ENCODE measurements at regions not wholly inside any gene's neighbourhood (a gene's known extent, or its start where the extent isn't known, plus 50 kb on each side); places are given as distances from the start of the nearest gene placed in this dataset.

DNA sequence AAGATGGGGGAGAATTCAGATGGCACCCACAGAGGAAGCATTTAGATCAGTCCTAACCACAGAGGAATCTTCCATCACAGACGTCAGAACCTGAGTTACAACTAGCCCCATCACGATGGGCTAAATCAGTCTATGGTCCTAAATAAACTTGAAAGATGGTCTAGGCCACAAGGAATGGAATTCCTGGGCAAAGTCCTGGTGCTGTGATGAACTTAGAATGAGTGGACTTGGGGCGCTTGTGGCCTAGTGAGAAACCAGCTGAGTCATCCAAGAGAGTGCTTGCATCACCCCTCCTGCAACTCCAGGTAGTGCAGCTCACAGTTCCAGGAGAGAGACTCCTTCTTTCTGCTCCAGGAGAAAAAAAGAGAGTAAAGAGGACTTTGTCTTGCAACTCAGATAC, 722.9 kb upstream of the RGMB start:
- H3K36me3 ChIP-seq = no peaks in the 10 kb centered on the region
- no peak overlapping the region for H3K4me3 ChIP-seq
- DNase-seq = no peak
- no peaks in the 10 kb centered on the region for H3K27me3 ChIP-seq
- in situ Hi-C loops (cut with MboI; ENCODE audit: low sequenced_read_pairs in 4 of 4) = no loop called here
- H3K27ac ChIP-seq = no peak overlapping the region
- H3K4me1 ChIP-seq = no peaks in the 10 kb centered on the region
- ATAC-seq = no peak
- H3K9me3 ChIP-seq = no peaks in the 10 kb centered on the region
- TF ChIP-seq, protein P1, sequence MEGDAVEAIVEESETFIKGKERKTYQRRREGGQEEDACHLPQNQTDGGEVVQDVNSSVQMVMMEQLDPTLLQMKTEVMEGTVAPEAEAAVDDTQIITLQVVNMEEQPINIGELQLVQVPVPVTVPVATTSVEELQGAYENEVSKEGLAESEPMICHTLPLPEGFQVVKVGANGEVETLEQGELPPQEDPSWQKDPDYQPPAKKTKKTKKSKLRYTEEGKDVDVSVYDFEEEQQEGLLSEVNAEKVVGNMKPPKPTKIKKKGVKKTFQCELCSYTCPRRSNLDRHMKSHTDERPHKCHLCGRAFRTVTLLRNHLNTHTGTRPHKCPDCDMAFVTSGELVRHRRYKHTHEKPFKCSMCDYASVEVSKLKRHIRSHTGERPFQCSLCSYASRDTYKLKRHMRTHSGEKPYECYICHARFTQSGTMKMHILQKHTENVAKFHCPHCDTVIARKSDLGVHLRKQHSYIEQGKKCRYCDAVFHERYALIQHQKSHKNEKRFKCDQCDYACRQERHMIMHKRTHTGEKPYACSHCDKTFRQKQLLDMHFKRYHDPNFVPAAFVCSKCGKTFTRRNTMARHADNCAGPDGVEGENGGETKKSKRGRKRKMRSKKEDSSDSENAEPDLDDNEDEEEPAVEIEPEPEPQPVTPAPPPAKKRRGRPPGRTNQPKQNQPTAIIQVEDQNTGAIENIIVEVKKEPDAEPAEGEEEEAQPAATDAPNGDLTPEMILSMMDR (IDR thresholded peaks at IDR 0.05 in 4 of 5, conservative IDR thresholded peaks at IDR 0.05 in 1 of 5) = no peak
- TF ChIP-seq POLR2A (IDR thresholded peaks at IDR 0.05) = no peak
- intact Hi-C loops (cut with DNase I; ENCODE audit: low total_unique reads) = no loop called here

DNA sequence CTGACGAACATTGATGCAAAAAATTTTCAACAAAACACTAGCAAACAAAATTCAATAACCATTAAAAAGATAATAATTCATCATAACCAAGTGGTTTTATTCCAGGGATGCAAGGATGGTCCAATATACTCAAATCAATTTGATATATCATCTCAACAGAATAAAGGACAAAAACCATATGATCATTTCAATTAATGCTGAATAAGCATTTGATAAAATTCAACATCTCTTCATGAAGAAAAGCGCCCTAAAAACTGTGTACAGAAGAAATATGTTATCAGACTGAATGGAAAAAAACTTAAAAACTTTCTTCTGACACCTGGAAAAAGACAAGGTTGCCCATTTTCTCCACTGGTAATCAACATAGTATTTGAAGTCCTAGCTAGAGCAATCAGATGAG, 720.3 kb upstream of the RGMB start:
- Histone ChIP-seq H3K27me3 (no peaks in the 10 kb centered on the region), H3K4me1 (no peaks in the 10 kb centered on the region), H3K36me3 (no peaks in the 10 kb centered on the region), H3K4me3 (no peak overlapping the region), H3K27ac (no peak overlapping the region), H3K9me3 (no peaks in the 10 kb centered on the region)
- DNase-seq (no peak), ATAC-seq (no peak)
- in situ Hi-C loops (cut with MboI; ENCODE audit: low sequenced_read_pairs in 4 of 4) (no loop called here), intact Hi-C loops (cut with DNase I; ENCODE audit: low total_unique reads) (no loop called here)
- no peak for TF ChIP-seq POLR2A (IDR thresholded peaks at IDR 0.05)
- TF ChIP-seq, protein P1 (IDR thresholded peaks at IDR 0.05 in 4 of 5, conservative IDR thresholded peaks at IDR 0.05 in 1 of 5) = no peak

- in situ Hi-C loops (cut with MboI; ENCODE audit: low sequenced_read_pairs in 4 of 4) = no loop called here
- intact Hi-C loops (cut with DNase I; ENCODE audit: low total_unique reads) = no loop called here
- Histone ChIP-seq H3K36me3 (no peaks in the 10 kb centered on the region), H3K27ac (no peak overlapping the region), H3K4me3 (no peak overlapping the region), H3K27me3 (no peaks in the 10 kb centered on the region), H3K4me1 (no peaks in the 10 kb centered on the region), H3K9me3 (no peaks in the 10 kb centered on the region)
- ATAC-seq (no peak), DNase-seq (no peak)
- TF ChIP-seq, protein P1 (IDR thresholded peaks at IDR 0.05 in 4 of 5, conservative IDR thresholded peaks at IDR 0.05 in 1 of 5) = no peak
- TF ChIP-seq POLR2A (IDR thresholded peaks at IDR 0.05) = no peak
Measured at GRCh38 chr5:98060148-98060547, 713.3 kb upstream of the RGMB start.

GRCh38 chr5:98064118-98064685, 709.3 kb upstream of the RGMB start:
- no peaks in the 10 kb centered on the region for H3K9me3 ChIP-seq
- H3K4me3 ChIP-seq = no peak overlapping the region
- ATAC-seq (no peak), DNase-seq (no peak)
- H3K36me3 ChIP-seq = no peaks in the 10 kb centered on the region
- no peaks in the 10 kb centered on the region for H3K27me3 ChIP-seq
- H3K27ac ChIP-seq = no peak overlapping the region
- intact Hi-C loops (cut with DNase I; ENCODE audit: low total_unique reads) = no loop called here
- TF ChIP-seq POLR2A (IDR thresholded peaks at IDR 0.05) = no peak
- TF ChIP-seq, protein P1 (IDR thresholded peaks at IDR 0.05 in 4 of 5, conservative IDR thresholded peaks at IDR 0.05 in 1 of 5) = no peak
- in situ Hi-C loops (cut with MboI; ENCODE audit: low sequenced_read_pairs in 4 of 4) = no loop called here
- no peaks in the 10 kb centered on the region for H3K4me1 ChIP-seq

- in situ Hi-C loops (cut with MboI; ENCODE audit: low sequenced_read_pairs in 4 of 4) (no loop called here), intact Hi-C loops (cut with DNase I; ENCODE audit: low total_unique reads) (no loop called here)
- Histone ChIP-seq H3K9me3 (no peaks in the 10 kb centered on the region), H3K4me1 (no peaks in the 10 kb centered on the region), H3K27ac (no peak overlapping the region), H3K36me3 (no peaks in the 10 kb centered on the region), H3K27me3 (no peaks in the 10 kb centered on the region), H3K4me3 (no peak overlapping the region)
- ATAC-seq (no peak), DNase-seq (no peak)
- TF ChIP-seq, protein P1 (IDR thresholded peaks at IDR 0.05 in 4 of 5, conservative IDR thresholded peaks at IDR 0.05 in 1 of 5) = no peak
- TF ChIP-seq POLR2A (IDR thresholded peaks at IDR 0.05) = no peak
Measured at GRCh38 chr5:98065261-98065909, 708.1 kb upstream of the RGMB start.

All from gastrocnemius medialis (tissue), 4 donors.